ENCODE measurements at regions not wholly inside any gene's neighbourhood (a gene's known extent, or its start where the extent isn't known, plus 50 kb on each side); places are given as distances from the start of the nearest gene placed in this dataset.
A peak's percentile ranks its signal among the peaks of the same experiment; 100 is the strongest.

- no peak for TF ChIP-seq EZH2phosphoT487 (IDR thresholded peaks at IDR 0.05; ENCODE audit: borderline replicate concordance)
- TF ChIP-seq, protein P1, sequence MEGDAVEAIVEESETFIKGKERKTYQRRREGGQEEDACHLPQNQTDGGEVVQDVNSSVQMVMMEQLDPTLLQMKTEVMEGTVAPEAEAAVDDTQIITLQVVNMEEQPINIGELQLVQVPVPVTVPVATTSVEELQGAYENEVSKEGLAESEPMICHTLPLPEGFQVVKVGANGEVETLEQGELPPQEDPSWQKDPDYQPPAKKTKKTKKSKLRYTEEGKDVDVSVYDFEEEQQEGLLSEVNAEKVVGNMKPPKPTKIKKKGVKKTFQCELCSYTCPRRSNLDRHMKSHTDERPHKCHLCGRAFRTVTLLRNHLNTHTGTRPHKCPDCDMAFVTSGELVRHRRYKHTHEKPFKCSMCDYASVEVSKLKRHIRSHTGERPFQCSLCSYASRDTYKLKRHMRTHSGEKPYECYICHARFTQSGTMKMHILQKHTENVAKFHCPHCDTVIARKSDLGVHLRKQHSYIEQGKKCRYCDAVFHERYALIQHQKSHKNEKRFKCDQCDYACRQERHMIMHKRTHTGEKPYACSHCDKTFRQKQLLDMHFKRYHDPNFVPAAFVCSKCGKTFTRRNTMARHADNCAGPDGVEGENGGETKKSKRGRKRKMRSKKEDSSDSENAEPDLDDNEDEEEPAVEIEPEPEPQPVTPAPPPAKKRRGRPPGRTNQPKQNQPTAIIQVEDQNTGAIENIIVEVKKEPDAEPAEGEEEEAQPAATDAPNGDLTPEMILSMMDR (conservative IDR thresholded peaks at IDR 0.05; ENCODE audit: low read length) = no peak
- Histone ChIP-seq H3K36me3 (ENCODE audit: insufficient read depth, low read length) (no peaks in the 10 kb centered on the region), H2AFZ (ENCODE audit: low read length) (no peak overlapping the region)
Observed at GRCh38 chr13:78192716-78193115, 274.1 kb upstream of the EDNRB start.

DNA sequence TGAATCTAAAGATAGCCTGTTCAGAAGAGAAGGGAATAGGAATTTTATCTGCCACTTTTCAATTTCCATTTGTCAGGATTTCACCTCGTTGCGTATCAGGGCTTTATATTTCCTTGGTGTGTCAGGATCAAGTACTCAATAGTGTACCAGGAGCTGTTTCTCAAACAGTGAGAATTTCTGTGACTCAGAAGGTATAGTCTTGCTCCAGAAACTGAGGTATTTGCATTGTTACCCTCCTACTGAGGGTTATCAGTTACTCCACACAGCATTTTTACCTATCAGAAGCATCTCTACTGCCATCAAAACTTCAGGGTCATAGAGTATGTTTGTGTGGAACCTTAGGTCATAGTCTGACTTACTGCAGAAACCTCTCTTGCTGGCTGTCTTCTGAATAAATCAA, 271.7 kb upstream of the EDNRB start:
- H3K4me3 ChIP-seq (ENCODE audit: low read length, poor library complexity, severe bottlenecking) = no peak overlapping the region
- H2AFZ ChIP-seq (ENCODE audit: low read length) = no peak overlapping the region
- no peaks in the 10 kb centered on the region for H3K9me3 ChIP-seq (ENCODE audit: insufficient read depth, low read depth, low read length)
- no peak overlapping the region for H3K4me2 ChIP-seq (ENCODE audit: low read depth, low read length, poor library complexity, severe bottlenecking)
- no peaks in the 10 kb centered on the region for H4K20me1 ChIP-seq (ENCODE audit: insufficient read depth, low read length, poor library complexity, severe bottlenecking)
- no peaks in the 10 kb centered on the region for H3K9me2 ChIP-seq (replicated peaks; ENCODE audit: low read depth, low read length)
- no peaks in the 10 kb centered on the region for H3F3A ChIP-seq (ENCODE audit: low read depth)
- no peak for TF ChIP-seq EZH2phosphoT487 (IDR thresholded peaks at IDR 0.05; ENCODE audit: borderline replicate concordance)
- TF ChIP-seq, protein P1 (conservative IDR thresholded peaks at IDR 0.05; ENCODE audit: low read length) = no peak
- H3K27me3 ChIP-seq (ENCODE audit: insufficient read depth, low read length, poor library complexity, severe bottlenecking) = no peaks in the 10 kb centered on the region
- no peaks in the 10 kb centered on the region for H3K79me2 ChIP-seq (ENCODE audit: insufficient read depth, low read length)
- peaks cover 31% of the 10 kb centered on the region for H3K4me1 ChIP-seq (ENCODE audit: insufficient read depth, low read length, poor library complexity, severe bottlenecking)
- H3K9ac ChIP-seq (ENCODE audit: low read depth, low read length, poor library complexity, severe bottlenecking) = no peak overlapping the region
- H3K36me3 ChIP-seq (ENCODE audit: insufficient read depth, low read length) = no peaks in the 10 kb centered on the region

More at GRCh38 chr13:78192716-78193115, 274.1 kb upstream of the EDNRB start:
- no peaks in the 10 kb centered on the region for H3K27me3 ChIP-seq (ENCODE audit: insufficient read depth, low read length, poor library complexity, severe bottlenecking)
- no peak overlapping the region for H3K9ac ChIP-seq (ENCODE audit: low read depth, low read length, poor library complexity, severe bottlenecking)
- H3K9me2 ChIP-seq (replicated peaks; ENCODE audit: low read depth, low read length) = no peaks in the 10 kb centered on the region
- H3K79me2 ChIP-seq (ENCODE audit: insufficient read depth, low read length) = no peaks in the 10 kb centered on the region
- peaks cover 17% of the 10 kb centered on the region for H3K4me1 ChIP-seq (ENCODE audit: insufficient read depth, low read length, poor library complexity, severe bottlenecking)
- H4K20me1 ChIP-seq (ENCODE audit: insufficient read depth, low read length, poor library complexity, severe bottlenecking) = no peaks in the 10 kb centered on the region
- no peak overlapping the region for H3K4me2 ChIP-seq (ENCODE audit: low read depth, low read length, poor library complexity, severe bottlenecking)
- no peak overlapping the region for H3K4me3 ChIP-seq (ENCODE audit: low read length, poor library complexity, severe bottlenecking)
- no peaks in the 10 kb centered on the region for H3K9me3 ChIP-seq (ENCODE audit: insufficient read depth, low read depth, low read length)
- H3F3A ChIP-seq (ENCODE audit: low read depth) = no peaks in the 10 kb centered on the region

- H3K27me3 ChIP-seq (ENCODE audit: insufficient read depth, low read length, poor library complexity, severe bottlenecking) = no peaks in the 10 kb centered on the region
- H3K9ac ChIP-seq (ENCODE audit: low read depth, low read length, poor library complexity, severe bottlenecking) = no peak overlapping the region
- no peak for TF ChIP-seq EZH2phosphoT487 (IDR thresholded peaks at IDR 0.05; ENCODE audit: borderline replicate concordance)
- TF ChIP-seq, protein P1 (conservative IDR thresholded peaks at IDR 0.05; ENCODE audit: low read length) = no peak
- peak overlapping the region; percentile 54 for H2AFZ ChIP-seq (ENCODE audit: low read length)
- H3K4me3 ChIP-seq (ENCODE audit: low read length, poor library complexity, severe bottlenecking) = no peak overlapping the region
- no peaks in the 10 kb centered on the region for H3K9me3 ChIP-seq (ENCODE audit: insufficient read depth, low read depth, low read length)
- no peaks in the 10 kb centered on the region for H3K79me2 ChIP-seq (ENCODE audit: insufficient read depth, low read length)
- H3F3A ChIP-seq (ENCODE audit: low read depth) = no peaks in the 10 kb centered on the region
- H3K36me3 ChIP-seq (ENCODE audit: insufficient read depth, low read length) = no peaks in the 10 kb centered on the region
- H4K20me1 ChIP-seq (ENCODE audit: insufficient read depth, low read length, poor library complexity, severe bottlenecking) = no peaks in the 10 kb centered on the region
- H3K4me1 ChIP-seq (ENCODE audit: insufficient read depth, low read length, poor library complexity, severe bottlenecking) = peaks cover 19% of the 10 kb centered on the region
- no peaks in the 10 kb centered on the region for H3K9me2 ChIP-seq (replicated peaks; ENCODE audit: low read depth, low read length)
- no peak overlapping the region for H3K4me2 ChIP-seq (ENCODE audit: low read depth, low read length, poor library complexity, severe bottlenecking)
Observed at GRCh38 chr13:78187781-78188180, 269.1 kb upstream of the EDNRB start.

All from Loucy (cell line).